ENCODE measurements at regions not wholly inside any gene's neighbourhood (a gene's known extent, or its start where the extent isn't known, plus 50 kb on each side); places are given as distances from the start of the nearest gene placed in this dataset.

GRCh38 chr10:117884093-117884492, 162.6 kb downstream of the RAB11FIP2 start:
- no peak for DNase-seq

- DNase-seq = no peak
These were observed 162.1 kb downstream of the RAB11FIP2 start for GRCh38 chr10:117884592-117884991.

GRCh38 chr10:117885206-117885829, 161.4 kb downstream of the RAB11FIP2 start:
- DNase-seq = no peak

GRCh38 chr10:117886766-117887165, 160.0 kb downstream of the RAB11FIP2 start:
- DNase-seq = no peak

- DNase-seq = no peak
These were observed 157.1 kb downstream of the RAB11FIP2 start for GRCh38 chr10:117889664-117890063.

- DNase-seq = no peak
These were observed 154.0 kb downstream of the RAB11FIP2 start for GRCh38 chr10:117892681-117893220.

GRCh38 chr10:117894339-117894738, 152.4 kb downstream of the RAB11FIP2 start:
- DNase-seq = no peak

- no peak for DNase-seq
These were observed 150.2 kb downstream of the RAB11FIP2 start for GRCh38 chr10:117896517-117896916.

- DNase-seq = no peak
These were observed 147.5 kb downstream of the RAB11FIP2 start for GRCh38 chr10:117899181-117899683.

- DNase-seq = no peak
These were observed 146.5 kb downstream of the RAB11FIP2 start for GRCh38 chr10:117900280-117900679.

- DNase-seq = no peak
These were observed 142.9 kb downstream of the RAB11FIP2 start for GRCh38 chr10:117903854-117904253.

- DNase-seq = no peak
These were observed 141.3 kb downstream of the RAB11FIP2 start for GRCh38 chr10:117905404-117905803.

- no peak for DNase-seq
These were observed 135.1 kb downstream of the RAB11FIP2 start for GRCh38 chr10:117911684-117912083.

GRCh38 chr10:117914334-117914733, 132.4 kb downstream of the RAB11FIP2 start:
- DNase-seq = no peak

GRCh38 chr10:117920956-117921355, 125.8 kb downstream of the RAB11FIP2 start:
- DNase-seq = no peak

GRCh38 chr10:117921421-117921820, 125.3 kb downstream of the RAB11FIP2 start:
- DNase-seq = no peak

- no peak for DNase-seq
These were observed 121.9 kb downstream of the RAB11FIP2 start for GRCh38 chr10:117924820-117925219.

- no peak for DNase-seq
These were observed 121.4 kb downstream of the RAB11FIP2 start for GRCh38 chr10:117925369-117925768.

GRCh38 chr10:117926491-117926890, 120.2 kb downstream of the RAB11FIP2 start:
- no peak for DNase-seq

GRCh38 chr10:117927332-117927731, 119.4 kb downstream of the RAB11FIP2 start:
- no peak for DNase-seq

- DNase-seq = no peak
These were observed 118.9 kb downstream of the RAB11FIP2 start for GRCh38 chr10:117927871-117928270.

GRCh38 chr10:117928281-117928680, 118.5 kb downstream of the RAB11FIP2 start:
- DNase-seq = no peak

GRCh38 chr10:117928741-117929140, 118.0 kb downstream of the RAB11FIP2 start:
- DNase-seq = no peak

- no peak for DNase-seq
These were observed 117.2 kb downstream of the RAB11FIP2 start for GRCh38 chr10:117929327-117930067.
